Muscle layer of colon (tissue), 2 donors: ENCODE measurements at regions not wholly inside any gene's neighbourhood (a gene's known extent, or its start where the extent isn't known, plus 50 kb on each side); places are given as distances from the start of the nearest gene placed in this dataset.

Experiments used
- H3K27ac ChIP-seq: one replicate; pipeline ENCODE4 v1.7.0; 2013; ENCODE audit warnings: low read depth, mild to moderate bottlenecking, low read length, moderate library complexity
- H3K27me3 ChIP-seq, 2 donors: one replicate each; pipeline ENCODE4 v1.7.0; 2013; ENCODE audit warnings: low read length in 2 of 2, mild to moderate bottlenecking in 2 of 2; ENCODE audit not compliant: insufficient read depth in 2 of 2, control insufficient read depth in 1 of 2
- H3K36me3 ChIP-seq: one replicate; pipeline ENCODE4 v1.7.0; 2013; ENCODE audit warnings: mild to moderate bottlenecking, low read length; ENCODE audit not compliant: insufficient read depth
- H3K4me1 ChIP-seq: one replicate; pipeline ENCODE4 v1.7.0; 2013; ENCODE audit warnings: mild to moderate bottlenecking, low read length; ENCODE audit not compliant: insufficient read depth
- H3K4me3 ChIP-seq, 2 donors: one replicate each; pipeline ENCODE4 v1.7.0; 2013; ENCODE audit warnings: low read length in 2 of 2, low read depth in 1 of 2, mild to moderate bottlenecking in 1 of 2, moderate library complexity in 1 of 2
- H3K9ac ChIP-seq: one replicate; pipeline ENCODE4 v1.7.0; 2013; ENCODE audit warnings: low read length
- H3K9me3 ChIP-seq: one replicate; pipeline ENCODE4 v1.7.0; 2013; ENCODE audit warnings: mild to moderate bottlenecking, low read length
- donor health status: abdominal sarcoma.
- donor health status: Adenocarcinoma of cecum.

GRCh38 chr17:71316176-71316897 is 804.5 kb upstream of the SOX9 start:
- Histone ChIP-seq H3K4me3 (no peak overlapping the region), H3K9ac (no peak overlapping the region), H3K36me3 (no peaks in the 10 kb centered on the region), H3K27ac (no peak overlapping the region), H3K27me3 (no peaks in the 10 kb centered on the region), H3K9me3 (no peaks in the 10 kb centered on the region), H3K4me1 (no peaks in the 10 kb centered on the region)

- Histone ChIP-seq H3K36me3 (no peaks in the 10 kb centered on the region), H3K4me1 (no peaks in the 10 kb centered on the region), H3K27me3 (no peaks in the 10 kb centered on the region), H3K4me3 (no peak overlapping the region), H3K27ac (no peak overlapping the region), H3K9me3 (no peaks in the 10 kb centered on the region), H3K9ac (no peak overlapping the region)
Measured at GRCh38 chr17:71320009-71320796, 800.6 kb upstream of the SOX9 start.

GRCh38 chr17:71325117-71325516 is 795.7 kb upstream of the SOX9 start:
- Histone ChIP-seq H3K27me3 (no peaks in the 10 kb centered on the region), H3K9me3 (no peaks in the 10 kb centered on the region), H3K9ac (no peak overlapping the region), H3K36me3 (no peaks in the 10 kb centered on the region), H3K4me1 (no peaks in the 10 kb centered on the region), H3K27ac (no peak overlapping the region), H3K4me3 (no peak overlapping the region)

- H3K9ac ChIP-seq: no peak overlapping the region
- H3K27ac ChIP-seq: no peak overlapping the region
- H3K4me3 ChIP-seq: no peak overlapping the region
- no peaks in the 10 kb centered on the region for H3K27me3 ChIP-seq
- no peaks in the 10 kb centered on the region for H3K36me3 ChIP-seq
- no peaks in the 10 kb centered on the region for H3K9me3 ChIP-seq
- H3K4me1 ChIP-seq: no peaks in the 10 kb centered on the region
Measured at GRCh38 chr17:71325886-71326285, 794.9 kb upstream of the SOX9 start.

- no peaks in the 10 kb centered on the region for H3K27me3 ChIP-seq
- H3K4me3 ChIP-seq: no peak overlapping the region
- no peaks in the 10 kb centered on the region for H3K9me3 ChIP-seq
- H3K27ac ChIP-seq: no peak overlapping the region
- no peaks in the 10 kb centered on the region for H3K36me3 ChIP-seq
- no peaks in the 10 kb centered on the region for H3K4me1 ChIP-seq
- no peak overlapping the region for H3K9ac ChIP-seq
Measured at GRCh38 chr17:71327376-71328059, 793.3 kb upstream of the SOX9 start.

- H3K4me1 ChIP-seq: no peaks in the 10 kb centered on the region
- H3K9me3 ChIP-seq: no peaks in the 10 kb centered on the region
- no peaks in the 10 kb centered on the region for H3K27me3 ChIP-seq
- no peak overlapping the region for H3K9ac ChIP-seq
- H3K27ac ChIP-seq: no peak overlapping the region
- H3K36me3 ChIP-seq: no peaks in the 10 kb centered on the region
- no peak overlapping the region for H3K4me3 ChIP-seq
Measured at GRCh38 chr17:71329310-71330098, 791.3 kb upstream of the SOX9 start.

- no peaks in the 10 kb centered on the region for H3K36me3 ChIP-seq
- no peaks in the 10 kb centered on the region for H3K9me3 ChIP-seq
- no peak overlapping the region for H3K27ac ChIP-seq
- no peak overlapping the region for H3K9ac ChIP-seq
- H3K4me3 ChIP-seq: no peak overlapping the region
- no peaks in the 10 kb centered on the region for H3K4me1 ChIP-seq
- no peaks in the 10 kb centered on the region for H3K27me3 ChIP-seq
Measured at GRCh38 chr17:71330099-71330375, 790.8 kb upstream of the SOX9 start.

GRCh38 chr17:71331754-71332325 is 789.0 kb upstream of the SOX9 start:
- Histone ChIP-seq H3K36me3 (no peaks in the 10 kb centered on the region), H3K4me3 (no peak overlapping the region), H3K27ac (no peak overlapping the region), H3K9me3 (no peaks in the 10 kb centered on the region), H3K9ac (no peak overlapping the region), H3K4me1 (no peaks in the 10 kb centered on the region), H3K27me3 (no peaks in the 10 kb centered on the region)

GRCh38 chr17:71334048-71334751 is 786.6 kb upstream of the SOX9 start:
- Histone ChIP-seq H3K4me1 (peaks cover 4% of the 10 kb centered on the region), H3K27me3 (no peaks in the 10 kb centered on the region), H3K36me3 (no peaks in the 10 kb centered on the region), H3K4me3 (no peak overlapping the region), H3K9me3 (no peaks in the 10 kb centered on the region), H3K9ac (no peak overlapping the region), H3K27ac (no peak overlapping the region)

GRCh38 chr17:71335212-71335611 is 785.6 kb upstream of the SOX9 start:
- Histone ChIP-seq H3K4me1 (peaks cover 4% of the 10 kb centered on the region), H3K4me3 (no peak overlapping the region), H3K9ac (no peak overlapping the region), H3K36me3 (no peaks in the 10 kb centered on the region), H3K27ac (no peak overlapping the region), H3K27me3 (no peaks in the 10 kb centered on the region), H3K9me3 (no peaks in the 10 kb centered on the region)
